CD4-positive, alpha-beta T cell treated with Interleukin-10 for 1 hour (primary cell): ENCODE measurements at regions not wholly inside any gene's neighbourhood (a gene's known extent, or its start where the extent isn't known, plus 50 kb on each side); places are given as distances from the start of the nearest gene placed in this dataset.
A peak's percentile ranks its signal among the peaks of the same experiment; 100 is the strongest.
"Not testable (repeated sequence)": the region's sequence is repeated elsewhere in the genome, so short reads cannot be mapped to it uniquely, and the experiment has no call there.

Source experiments
- DNase-seq: peaks from one replicate; pipeline ENCODE4 v3.0.0-alpha.2; 2020

DNA sequence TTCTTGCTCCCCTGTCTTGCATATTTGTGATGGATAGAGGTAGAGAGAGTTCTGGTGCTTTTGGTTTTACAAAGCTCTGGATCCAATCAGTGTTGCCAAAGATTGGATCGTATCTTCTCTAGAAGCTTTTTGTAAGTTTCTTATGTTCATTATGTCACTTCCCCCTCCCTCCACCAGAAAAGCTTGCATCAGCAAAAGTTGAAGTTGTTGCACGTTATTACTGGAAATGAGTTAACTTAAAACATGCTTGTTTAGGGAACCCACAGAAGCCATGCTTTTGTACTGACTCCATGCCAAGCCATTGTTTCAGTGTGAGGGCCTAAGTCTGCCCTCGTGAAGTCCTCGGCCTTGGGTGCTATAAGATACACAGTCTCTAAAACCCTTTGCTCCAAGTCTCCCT lies 186.5 kb downstream of the ERCC6L2 start:
- no peak for DNase-seq

DNA sequence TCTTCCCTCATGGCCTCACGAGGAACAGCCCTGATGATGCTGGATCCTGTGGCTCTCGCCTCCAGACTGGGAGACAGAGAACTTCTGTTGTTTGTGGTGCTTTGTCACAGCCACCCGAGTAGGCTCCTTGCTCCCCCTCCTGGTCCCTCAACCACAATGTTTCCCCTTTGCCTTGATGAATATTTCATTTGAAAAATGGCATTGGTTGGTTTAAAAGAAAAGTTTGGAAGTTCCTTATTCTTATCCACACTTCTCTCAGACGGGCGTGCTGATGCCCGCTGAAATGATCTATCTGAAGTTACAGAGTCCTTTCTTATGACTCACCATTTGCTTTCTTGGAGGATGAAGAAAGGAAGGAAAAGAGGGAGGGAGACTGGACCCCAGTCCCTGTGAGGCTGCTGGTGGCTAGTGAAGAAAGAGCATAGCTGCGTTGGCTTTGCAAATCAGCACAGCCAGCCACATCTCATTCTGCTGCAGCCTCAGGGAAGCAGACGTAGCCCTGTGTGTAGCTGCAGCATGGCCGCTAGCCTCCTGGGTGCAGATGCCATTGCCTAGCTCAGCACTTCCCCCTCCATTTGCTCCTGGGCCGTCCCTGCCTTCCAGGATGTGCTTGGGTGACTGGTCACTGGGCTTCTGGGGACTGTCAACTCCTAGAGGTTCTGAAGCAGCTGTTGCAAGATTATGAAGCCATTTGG lies 185.9 kb downstream of the ERCC6L2 start:
- peak; percentile 61 for DNase-seq

DNA sequence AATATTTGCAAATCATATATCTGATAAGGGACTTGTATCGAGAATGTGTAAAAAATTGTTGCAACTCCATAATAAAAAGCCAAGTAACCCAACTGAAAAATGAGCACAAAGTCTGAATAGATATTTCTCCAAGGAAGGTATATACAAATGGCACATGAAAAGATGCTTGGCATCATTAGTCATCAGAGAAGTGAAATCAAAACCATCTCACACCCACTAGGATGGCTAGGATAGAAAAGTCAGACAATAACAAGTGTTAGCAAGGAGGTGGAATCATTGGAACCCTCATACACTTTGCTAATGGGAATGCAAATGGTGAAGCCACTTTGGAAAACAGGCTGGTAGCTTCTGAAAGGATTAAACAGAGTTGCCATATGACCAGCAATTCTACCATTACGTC lies 182.7 kb downstream of the ERCC6L2 start:
- no peak for DNase-seq

DNA sequence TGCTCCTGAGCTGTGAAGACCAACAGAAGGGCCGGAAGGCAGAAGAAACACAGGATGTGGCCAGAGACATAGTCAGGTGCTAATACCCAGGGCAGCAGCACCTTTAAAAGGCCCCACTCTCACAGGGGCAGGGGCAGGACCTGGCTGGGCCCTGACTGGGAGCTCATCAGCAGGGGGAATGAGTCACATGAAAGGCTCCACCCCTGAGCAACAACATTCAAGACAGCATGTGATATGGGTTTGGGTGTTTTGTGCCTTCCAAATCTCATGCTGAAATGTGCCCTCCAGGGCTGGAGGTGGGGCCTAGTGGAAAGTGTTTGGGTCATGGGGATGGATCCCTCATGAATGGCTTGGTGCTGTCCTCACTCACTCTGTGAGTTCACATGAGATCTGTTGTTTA lies 181.7 kb downstream of the ERCC6L2 start:
- DNase-seq = no peak

DNA sequence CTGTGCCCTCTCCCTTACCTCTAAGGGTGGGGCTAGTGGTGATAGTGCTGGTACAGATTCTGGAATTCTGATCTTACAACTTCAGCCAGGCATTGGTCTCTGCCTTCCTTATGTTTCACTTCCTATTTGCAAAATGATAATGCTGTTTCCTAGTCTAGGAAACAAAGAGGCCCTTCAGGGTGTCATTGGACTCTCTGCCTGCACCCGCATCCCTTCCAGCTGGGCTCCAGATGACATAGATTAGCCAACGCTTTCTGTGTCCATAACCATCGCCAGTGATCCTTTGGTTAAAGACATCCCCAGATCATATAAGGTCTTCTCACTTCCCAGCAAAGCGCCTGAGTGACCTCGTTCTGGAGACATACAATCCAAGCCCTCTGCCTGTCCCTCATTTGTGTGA lies 180.7 kb downstream of the ERCC6L2 start:
- no peak for DNase-seq

DNA sequence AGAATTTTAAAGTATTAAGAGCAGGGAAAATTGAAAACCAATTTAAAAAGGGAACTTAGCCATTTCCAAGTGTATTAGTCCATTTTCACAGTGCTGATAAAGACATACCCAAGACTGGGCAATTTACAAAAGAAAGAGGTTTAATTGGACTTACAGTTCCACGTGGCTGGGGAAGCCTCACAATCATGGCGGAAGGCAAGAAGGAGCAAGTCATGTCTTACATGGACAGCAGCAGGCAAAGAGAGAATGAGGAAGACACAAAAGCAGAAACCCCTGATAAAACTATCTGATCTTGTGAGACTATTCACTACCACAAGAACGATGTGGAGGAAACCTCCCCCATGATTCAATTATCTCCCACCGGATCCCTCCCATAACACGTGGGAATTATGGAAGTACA lies 178.8 kb downstream of the ERCC6L2 start:
- DNase-seq = not testable (repeated sequence)

DNA sequence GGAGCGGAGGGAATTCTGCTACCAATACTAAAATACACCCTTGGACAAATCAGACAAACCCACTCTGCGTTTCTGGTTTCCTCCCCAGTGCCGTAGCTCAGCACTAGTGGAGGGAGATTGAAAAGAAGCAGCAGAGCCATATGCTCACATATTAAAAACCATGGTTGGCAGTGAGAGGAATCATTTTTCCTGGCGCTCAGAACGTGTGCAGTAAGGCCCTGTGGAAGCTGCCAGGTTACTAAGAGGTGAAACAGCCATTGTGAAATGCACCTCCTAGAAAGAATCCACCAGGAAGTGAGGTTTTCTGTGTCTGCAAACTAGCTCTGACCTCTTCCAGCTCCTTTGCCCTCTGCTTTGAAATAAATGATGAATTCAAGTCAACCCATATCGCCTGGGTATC lies 177.2 kb downstream of the ERCC6L2 start:
- DNase-seq = no peak

DNA sequence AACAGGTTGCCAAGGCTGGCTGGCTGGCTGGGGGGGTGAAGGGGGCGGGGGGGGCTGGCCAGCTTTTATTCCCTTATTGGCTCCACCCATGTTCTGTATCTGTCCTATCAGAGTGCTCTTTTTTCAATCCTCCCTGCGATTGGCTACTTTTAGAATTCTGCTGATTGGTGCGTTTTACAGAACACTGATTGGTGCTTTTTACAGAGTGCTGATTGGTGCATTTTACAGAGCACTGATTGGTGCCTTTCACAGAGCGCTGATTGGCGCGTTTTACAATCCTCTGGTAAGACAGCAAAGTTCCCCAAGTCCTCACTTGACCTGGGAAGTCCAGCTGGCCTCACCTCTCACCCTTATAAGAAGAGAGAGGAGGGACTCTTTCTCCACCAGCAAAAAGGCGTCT lies 175.9 kb downstream of the ERCC6L2 start:
- no peak for DNase-seq

DNA sequence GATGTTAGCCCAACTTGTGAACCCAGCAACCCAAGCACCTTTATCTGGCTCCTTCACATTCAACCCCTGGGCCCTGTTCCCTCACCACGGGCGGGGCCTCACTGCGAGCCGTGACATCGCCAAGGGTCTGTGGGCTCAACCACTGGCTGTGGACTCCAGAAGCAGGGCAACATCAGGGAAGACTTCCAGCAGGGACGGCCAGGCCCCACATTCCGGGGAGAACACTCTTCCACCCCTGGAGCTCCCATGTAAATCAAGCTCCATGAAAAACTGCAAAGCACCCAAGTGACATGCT lies 175.3 kb downstream of the ERCC6L2 start:
- DNase-seq = no peak

DNA sequence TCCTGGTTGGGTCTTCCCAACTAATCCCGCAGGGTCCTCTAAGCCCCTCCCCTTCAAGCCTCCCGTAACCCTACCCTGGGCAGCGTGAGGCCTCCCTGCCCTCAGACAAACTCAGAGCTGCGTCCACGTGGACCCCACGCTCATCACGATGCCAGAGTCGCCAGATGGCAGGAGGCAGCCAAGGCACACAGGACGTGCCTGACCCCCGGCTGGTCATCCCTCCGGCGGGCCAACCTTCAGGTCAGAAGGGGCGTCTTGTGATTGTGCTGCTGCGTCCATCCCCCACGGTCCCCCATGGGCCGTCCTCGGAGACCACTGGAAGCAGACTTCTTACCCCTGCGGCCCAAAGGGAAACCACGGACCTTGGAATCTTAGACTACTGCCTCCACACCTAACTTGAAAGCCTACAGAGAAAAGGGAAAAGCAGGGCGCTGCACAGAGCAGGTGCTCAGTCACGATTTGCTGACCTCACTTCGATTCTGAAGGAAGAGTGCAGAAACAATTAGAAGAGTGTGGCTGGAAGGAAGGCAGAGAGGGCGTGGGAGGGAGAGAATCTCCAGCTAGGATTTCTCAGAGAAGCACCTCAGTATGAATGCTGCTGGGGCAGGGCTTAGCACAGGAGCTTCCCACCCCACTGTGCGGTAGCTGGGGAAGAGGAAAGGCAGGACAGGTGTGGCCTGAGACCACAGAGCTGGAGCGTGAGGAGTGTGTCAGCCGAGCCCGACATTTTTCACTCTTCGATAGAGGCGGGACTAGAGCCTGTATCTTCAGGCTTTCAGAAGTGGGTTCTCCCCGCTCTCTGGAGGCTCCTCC lies 174.8 kb downstream of the ERCC6L2 start:
- no peak for DNase-seq

DNA sequence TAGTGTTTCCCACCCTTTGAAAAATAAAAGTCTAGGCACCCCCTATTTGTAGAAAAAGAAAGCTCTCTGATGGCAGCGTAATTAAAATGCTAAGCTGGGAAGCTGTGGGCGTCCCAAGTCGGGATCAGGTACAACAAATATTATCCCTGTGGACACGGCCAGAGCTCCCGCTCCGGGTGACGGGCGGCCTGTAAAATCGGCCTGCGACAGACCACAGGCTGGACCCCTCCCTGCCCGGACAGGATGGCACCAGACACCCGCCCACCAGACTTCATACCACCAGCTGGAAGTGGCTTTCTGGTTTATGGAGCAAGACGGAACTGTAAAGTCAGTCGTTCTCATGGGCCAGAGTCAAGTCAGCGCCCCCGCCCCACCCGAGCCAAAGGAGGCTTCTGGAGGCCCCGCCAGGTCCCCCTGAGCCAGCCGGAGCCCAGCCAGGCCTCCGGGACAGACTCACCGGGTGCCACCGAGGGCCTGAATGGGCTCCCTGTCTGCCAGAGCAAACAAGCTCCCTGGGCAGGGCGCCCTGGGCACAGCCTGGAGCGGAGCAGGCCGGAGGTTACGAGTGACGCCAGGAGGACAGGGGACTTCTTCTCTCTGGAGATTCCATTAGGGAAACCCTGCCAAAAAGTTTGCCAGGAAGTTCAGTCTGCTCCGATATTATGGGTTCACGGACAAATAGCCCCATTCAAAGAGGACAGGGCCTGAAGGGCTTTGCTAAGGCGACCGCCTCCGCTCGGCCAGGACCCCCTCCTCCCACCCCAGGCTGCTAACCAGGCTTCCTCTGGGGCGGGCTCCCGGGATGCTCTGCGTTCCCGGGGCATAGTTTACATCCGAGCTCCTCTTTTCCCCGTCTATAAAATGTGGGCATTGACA lies 173.7 kb downstream of the ERCC6L2 start:
- DNase-seq = no peak

DNA sequence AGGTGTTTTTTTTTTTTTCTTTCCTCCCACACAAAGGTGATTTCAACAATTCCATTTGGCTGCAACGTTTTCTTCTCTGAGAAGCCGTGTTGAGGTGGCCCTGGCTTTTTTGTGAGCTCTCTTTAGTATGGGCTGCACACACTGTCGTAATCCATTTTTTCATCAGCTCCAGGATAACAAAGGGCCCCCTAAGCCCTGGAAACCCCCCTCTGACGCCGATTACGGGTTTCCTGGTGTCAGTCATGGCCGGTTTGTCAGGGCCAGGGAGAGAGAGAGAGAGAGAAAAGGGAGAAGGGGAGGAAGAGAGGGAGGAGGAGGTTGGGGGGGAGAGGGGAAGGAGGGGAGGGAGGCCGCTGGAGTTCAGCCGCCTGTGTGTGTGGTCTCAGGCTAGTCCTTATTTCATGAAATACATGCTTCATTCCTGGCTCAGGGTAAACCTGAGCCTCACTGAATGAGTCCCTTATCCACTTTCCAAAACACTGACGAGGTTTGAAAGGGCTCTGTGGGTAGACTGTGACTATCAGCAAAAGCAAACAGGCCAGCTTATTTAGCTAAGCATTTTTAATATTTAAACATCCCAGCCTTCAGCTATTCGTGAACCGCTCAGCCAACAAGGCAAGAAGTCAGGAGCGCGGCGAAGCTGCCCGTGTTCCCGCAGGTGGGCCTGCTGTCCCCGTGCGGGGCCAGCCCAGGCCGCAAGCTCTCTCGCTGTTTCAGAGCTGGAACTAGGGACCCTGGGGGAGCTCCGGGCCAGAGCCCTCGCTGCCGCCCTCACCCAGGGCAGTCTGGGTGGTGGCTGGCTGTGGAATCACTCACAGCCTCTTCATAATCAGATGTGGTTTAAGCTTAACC lies 172.8 kb downstream of the ERCC6L2 start:
- peak; percentile 11 for DNase-seq

DNA sequence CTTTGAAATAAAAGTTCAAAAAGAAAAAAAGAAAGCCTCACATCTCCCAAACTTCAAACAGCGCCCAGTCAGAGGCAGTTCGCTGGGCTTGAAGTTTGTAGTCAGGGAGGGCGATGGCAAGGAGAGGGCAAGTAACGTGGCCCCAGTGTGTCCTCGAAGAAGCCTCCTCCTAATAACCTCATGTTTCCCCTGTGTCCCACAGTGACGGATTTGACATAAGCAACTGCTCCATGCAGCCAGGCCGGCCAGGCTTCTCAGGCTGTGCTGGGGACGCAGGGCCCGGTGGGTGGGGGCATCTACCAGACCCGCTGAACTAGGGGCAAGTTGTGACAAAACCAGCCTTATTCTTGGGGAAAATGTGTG lies 172.2 kb downstream of the ERCC6L2 start:
- DNase-seq = no peak

DNA sequence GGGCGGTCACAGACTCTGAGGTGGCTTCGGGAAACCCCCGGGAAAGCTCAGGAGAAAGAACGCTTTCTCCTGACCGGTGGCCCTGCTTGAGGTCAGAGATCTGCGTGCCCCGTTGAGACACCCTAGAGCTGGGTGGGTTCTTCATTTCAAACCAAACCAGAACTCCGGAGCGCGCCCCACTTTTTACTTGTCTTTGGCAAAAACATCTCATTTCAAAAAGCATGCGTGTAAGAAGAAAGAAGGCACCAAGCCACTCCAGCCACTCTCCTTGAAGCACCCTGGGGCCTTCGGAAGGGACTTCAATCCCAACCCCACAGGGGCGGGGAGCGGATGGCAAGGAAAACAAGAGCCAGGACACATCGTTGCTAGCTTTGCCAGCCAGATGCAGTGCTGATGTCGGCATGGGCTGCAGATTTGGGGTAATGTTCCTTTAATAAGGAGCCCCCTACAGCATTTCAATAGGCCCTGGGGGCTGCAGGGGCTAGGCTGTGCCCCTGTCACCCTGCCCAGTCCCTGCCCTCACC lies 171.7 kb downstream of the ERCC6L2 start:
- no peak for DNase-seq

DNA sequence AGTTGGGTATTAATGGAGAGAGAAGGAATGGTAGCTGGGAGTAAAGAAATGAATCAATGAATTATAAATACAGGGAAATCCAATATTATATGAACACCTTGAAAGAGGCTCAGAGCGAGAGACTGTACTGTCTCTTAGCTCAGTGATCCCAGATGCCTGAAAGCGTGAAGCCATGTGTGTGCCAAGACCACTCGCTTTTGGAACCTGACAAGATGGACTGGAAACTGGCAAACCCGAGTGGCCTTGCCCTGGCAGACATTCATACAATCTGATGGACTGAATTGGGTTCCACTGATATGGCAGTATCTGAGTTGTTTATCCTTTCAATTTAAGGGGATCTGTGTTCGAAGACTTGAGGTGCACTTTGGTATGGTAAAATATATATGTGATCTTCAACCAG lies 170.3 kb downstream of the ERCC6L2 start:
- no peak for DNase-seq

DNA sequence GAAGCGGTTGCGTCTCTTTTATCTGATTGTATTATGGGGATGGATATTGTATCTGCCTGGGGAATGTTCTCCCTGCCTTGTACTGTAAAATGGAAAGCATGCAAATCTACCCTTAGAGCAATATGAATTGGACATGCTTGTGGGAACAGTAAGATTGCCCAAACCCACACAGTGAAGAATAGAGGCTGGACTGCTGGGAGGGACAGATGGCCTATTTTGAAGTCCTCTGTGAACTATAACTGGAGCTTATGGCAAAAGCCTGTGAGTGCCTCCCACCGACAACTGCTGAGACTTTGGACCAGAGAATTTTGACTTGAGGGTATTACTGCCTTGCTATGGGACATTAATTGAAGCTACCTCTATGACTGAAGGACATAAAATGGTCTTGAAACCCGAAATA lies 168.9 kb downstream of the ERCC6L2 start:
- no peak for DNase-seq

DNA sequence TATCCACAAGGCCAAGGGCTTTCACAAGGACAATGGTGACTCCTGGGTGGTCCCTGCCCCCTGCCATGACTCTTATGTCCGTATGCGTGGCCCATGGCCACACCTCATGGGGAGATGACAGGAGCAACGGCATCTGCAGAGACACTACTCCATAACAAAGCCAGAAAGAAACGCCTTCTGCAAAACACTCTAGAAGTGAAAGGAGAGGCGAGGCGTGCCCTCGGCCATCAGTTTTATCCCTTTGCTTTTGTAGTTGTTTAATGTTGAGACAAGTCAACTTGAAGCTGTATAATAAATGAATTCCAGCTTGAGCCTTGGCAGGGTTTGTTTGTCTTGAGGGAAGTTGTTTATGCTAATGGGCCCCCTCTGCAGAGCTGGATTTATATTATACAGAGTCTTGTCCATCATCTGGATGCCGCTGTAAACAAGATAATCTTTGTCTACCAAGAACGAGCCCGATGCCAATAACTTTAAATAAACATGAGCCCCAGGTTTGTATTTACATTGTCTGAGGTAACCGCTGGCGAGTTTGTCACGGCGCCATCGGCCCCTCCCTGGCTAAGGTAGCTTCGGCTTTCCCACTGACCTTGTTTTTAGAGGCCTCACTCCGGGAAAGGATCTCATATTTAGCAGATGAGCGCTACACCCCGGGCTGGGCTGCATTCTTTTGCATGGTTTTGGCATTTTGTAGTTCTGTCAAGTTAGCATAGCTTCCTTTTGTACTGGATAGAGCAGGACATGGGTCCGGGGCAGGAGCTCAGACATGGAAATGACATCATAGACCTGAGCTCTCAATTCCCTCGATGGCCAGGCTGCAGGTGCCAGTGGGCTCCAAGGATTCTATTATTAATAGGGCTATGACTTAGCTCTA lies 165.3 kb downstream of the ERCC6L2 start:
- no peak for DNase-seq

DNA sequence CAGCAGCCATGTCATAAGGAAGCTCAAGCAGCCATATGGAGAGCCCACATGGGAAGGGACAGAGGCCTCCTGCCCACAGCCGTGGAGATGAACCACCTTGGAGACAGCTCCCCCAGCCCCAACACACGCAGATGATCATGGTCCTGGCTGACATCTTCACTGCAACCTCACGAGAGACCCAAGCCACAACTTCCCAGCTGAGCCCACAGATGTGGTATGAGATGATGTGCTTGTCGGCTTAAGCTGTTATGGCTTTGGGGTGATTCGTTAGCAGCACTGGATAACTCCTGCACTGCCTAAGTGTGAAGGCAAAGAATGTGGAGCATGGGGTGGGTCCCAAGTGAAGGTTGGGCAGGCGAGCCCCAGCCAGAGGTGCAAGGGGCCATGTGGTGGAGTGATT lies 163.4 kb downstream of the ERCC6L2 start:
- DNase-seq = no peak

DNA sequence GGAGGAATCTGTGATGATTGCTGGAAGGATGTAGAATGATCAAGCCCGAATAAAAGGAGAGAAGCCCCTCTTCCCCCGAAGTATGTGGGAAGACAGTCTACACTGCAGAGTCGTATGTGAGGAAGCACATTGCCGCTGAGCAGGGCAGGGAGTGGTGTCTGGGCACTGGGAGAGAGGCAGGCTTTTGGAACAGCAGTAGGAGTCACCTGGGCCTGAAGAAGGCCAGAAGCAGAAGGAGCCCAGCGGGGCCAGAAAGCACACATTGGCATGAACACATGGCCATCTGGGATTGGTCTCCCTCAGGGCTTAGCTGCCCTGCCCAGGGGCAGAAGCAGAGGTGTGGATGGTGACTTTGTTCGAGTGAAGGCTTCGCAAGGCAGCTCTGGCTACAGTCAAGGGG lies 162.8 kb downstream of the ERCC6L2 start:
- no peak for DNase-seq

DNA sequence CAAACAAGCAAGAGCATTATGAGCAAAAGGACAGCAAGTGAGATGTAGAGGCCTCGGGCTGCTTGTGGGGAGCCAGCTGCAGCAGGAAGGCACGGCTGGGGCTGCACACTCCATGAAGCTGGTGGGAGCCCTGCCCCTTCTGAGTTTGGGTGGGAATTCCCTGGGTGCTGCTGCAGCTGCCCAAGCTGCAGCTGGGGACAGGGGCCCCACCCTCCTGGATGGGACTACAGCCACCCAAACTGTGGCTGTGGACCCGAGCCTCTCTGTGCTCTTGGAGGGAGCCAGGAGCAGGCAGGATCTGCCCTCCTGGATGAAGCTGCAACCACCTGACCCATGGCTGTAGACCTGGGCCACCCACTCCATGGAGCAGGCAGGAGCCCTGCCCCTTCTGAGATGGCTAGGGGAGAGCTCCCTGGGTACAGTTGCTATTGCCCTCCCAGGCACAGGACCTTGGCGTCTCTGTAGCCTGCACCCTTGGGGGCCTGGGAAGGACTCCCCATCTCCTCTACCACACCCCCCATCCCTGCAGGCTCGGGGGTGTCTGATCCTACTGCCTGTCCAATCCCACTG lies 159.1 kb downstream of the ERCC6L2 start:
- no peak for DNase-seq

DNA sequence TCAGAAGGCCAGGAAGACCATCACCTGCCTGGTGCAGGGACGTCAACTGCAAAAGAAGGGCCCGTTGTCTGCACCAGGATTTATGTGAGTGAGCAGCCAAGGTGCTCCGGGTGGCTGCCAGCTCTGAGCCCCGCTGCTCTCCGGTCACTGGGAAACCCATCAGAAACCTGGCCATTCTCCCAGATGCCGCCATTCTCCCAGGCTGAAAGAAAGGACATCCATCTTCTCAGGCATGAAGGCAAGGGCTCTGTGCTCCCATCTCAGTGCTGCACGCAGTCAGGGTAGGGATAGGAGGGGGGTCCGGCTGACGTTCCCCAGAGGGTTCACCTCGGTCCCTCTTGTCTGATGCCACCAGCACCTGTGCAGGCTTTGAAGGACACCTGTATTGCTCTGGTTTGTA lies 158.4 kb downstream of the ERCC6L2 start:
- DNase-seq = no peak
